Endothelial cell of umbilical vein (primary cell): ENCODE measurements at regions not wholly inside any gene's neighbourhood (a gene's known extent, or its start where the extent isn't known, plus 50 kb on each side); places are given as distances from the start of the nearest gene placed in this dataset.

Experiments used
- CTCF ChIP-seq, 2 donors: IDR thresholded peaks; 1 replicate in 1 of 2; 2 replicates in 1 of 2; pipeline ENCODE4 v1.5.1; 2011; ENCODE audit warnings: low read length in 2 of 2, mild to moderate bottlenecking in 2 of 2, moderate library complexity in 2 of 2, control low read depth in 1 of 2, inconsistent platforms in 1 of 2, low read depth in 1 of 2; ENCODE audit not compliant: insufficient read depth in 1 of 2; ENCODE audit errors: extremely low read depth in 1 of 2
- MAX ChIP-seq: IDR thresholded peaks from 2 replicates; pipeline ENCODE4 v1.6.1; 2011; ENCODE audit not compliant: insufficient read depth, insufficient read length
- POLR2AphosphoS5 ChIP-seq: IDR thresholded peaks from 2 replicates; pipeline ENCODE4 v1.6.1; 2012; ENCODE audit warnings: low read depth, mild to moderate bottlenecking, control low read depth, low read length, moderate library complexity; ENCODE audit not compliant: insufficient read depth

- TF ChIP-seq MAX (no peak), CTCF (IDR thresholded peaks at IDR 0.05; ENCODE audit: extremely low read depth in 1 of 2, insufficient read depth in 1 of 2, low read depth in 1 of 2, low read length in 2 of 2) (no peak), POLR2AphosphoS5 (no peak)
These were observed 265.4 kb downstream of the RASEF start for GRCh38 chr9:82797534-82797933.
